ENCODE measurements at regions not wholly inside any gene's neighbourhood (a gene's known extent, or its start where the extent isn't known, plus 50 kb on each side); places are given as distances from the start of the nearest gene placed in this dataset.

GRCh38 chr5:68387074-68387796 lies 171.7 kb downstream of the PIK3R1 start (continued):
- TF ChIP-seq ZNF462 (CRISPR knock-in tag; IDR thresholded peaks at IDR 0.05) (no peak), NANOG (IDR thresholded peaks at IDR 0.05; ENCODE audit: borderline replicate concordance) (no peak), REST (IDR thresholded peaks at IDR 0.05; ENCODE audit: unreplicated experiment) (no peak)

- DNase-seq (ENCODE audit: low spot score) = no peak
- Histone ChIP-seq H3K9me2 (ENCODE audit: insufficient read depth) (peaks cover 5% of the 10 kb centered on the region; the same call in 1 of the 2 replicates), H3K36me3 (ENCODE audit: insufficient read depth) (no peaks in the 10 kb centered on the region), H2AFZ (no peak overlapping the region), H3K27ac (ENCODE audit: low read depth) (no peak overlapping the region), H3K4me3 (no peak overlapping the region), H3F3A (replicated peaks; ENCODE audit: low read depth) (no peaks in the 10 kb centered on the region), H3K27me3 (ENCODE audit: insufficient read depth) (no peaks in the 10 kb centered on the region), H3K4me2 (no peak overlapping the region), H4K20me1 (replicated peaks; ENCODE audit: insufficient read depth) (no peaks in the 10 kb centered on the region), H3K4me1 (ENCODE audit: insufficient read depth) (no peaks in the 10 kb centered on the region), H3K79me2 (replicated peaks; ENCODE audit: insufficient read depth) (no peaks in the 10 kb centered on the region)
- Mint-ChIP-seq H3K9me3 (no peaks in the 10 kb centered on the region), H3K36me3 (ENCODE audit: low read depth) (no peaks in the 10 kb centered on the region; the same call in 2 of the 3 replicates), H3K4me3 (no peak overlapping the region), H3K27ac (no peak overlapping the region), H3K27me3 (ENCODE audit: insufficient read depth, low read depth, poor library complexity) (peaks cover 2% of the 10 kb centered on the region), H3K4me1 (no peaks in the 10 kb centered on the region)
- no peak for TF ChIP-seq NANOG (IDR thresholded peaks at IDR 0.05; ENCODE audit: borderline replicate concordance)
- no peak for ATAC-seq
Observed at GRCh38 chr5:68389618-68390017, 174.1 kb downstream of the PIK3R1 start.

Data from GM23338 (cell line).